ENCODE measurements at regions not wholly inside any gene's neighbourhood (a gene's known extent, or its start where the extent isn't known, plus 50 kb on each side); places are given as distances from the start of the nearest gene placed in this dataset.
"Not testable (repeated sequence)": the region's sequence is repeated elsewhere in the genome, so short reads cannot be mapped to it uniquely, and the experiment has no call there.

DNA sequence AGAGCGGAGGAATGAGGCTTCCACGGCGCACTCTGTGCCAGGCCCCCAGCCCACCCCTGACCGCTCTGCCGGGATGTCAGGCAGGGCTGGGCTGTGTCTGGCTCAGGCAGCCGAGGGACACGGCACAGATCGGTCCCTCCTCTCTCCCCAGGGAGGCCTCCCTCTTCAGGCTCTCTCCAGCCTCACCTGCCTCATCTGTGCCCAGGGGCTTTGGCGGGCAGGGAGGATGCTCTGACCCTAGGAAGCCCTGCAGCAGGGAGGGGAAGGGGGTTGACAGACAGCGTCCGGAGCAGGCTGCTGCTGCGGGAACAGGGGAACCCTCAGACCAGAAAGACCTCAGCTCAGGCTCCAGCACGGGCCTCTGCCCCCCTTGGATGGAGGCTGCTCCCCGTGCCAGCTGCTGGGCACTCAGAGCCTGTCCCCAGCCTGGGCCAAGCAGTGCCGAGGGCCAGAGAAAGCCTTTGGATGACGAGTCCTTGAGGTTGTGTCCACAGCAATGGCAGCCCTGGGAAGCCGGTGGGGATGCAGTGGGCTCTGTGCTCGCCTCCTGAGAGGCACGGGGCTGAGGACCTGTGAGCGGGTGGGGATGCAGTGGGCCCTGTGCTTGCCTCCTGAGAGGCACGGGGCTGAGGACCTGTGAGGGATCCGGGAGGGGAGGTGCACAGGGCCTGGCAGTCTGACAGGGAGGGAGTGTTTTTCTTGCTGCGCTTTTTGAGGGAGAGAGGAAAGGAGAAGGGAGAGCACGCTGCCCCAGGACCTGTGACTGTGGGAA lies 66.9 kb downstream of the FOXL3 start:
- no peak for DNase-seq (ENCODE audit: low spot score)

DNA sequence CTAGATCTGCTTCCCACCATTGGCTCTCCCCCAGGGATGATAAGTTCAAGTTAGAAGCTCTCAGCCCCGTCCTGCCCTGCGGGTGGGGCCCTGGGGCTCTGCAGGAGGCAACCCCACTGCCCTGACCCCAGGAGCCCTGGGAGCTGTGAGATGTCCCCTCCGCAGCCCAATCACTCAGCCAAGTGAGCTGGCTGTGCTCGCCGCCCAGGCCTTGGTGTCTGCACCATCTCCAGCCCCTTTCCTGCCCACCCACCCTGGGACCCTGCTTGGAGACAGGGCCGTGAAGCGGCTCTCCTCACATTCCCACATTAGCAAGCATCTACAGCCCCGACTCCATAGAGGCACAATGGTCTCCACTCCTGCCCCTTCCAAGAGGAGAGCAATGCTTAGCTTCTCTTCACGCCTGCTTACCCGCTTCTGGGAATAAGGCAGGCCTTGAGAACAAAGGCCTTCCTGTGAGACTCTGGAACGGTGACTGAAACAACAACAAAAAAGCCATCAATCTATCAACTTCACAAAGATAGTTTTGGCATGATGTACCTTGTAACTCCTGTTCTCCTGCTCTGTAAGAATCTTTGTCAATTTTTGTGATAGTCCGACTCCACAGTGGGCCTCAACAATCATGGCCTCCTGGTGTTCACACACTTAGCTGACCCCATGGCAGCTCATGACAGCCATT lies 67.7 kb downstream of the FOXL3 start:
- DNase-seq (ENCODE audit: low spot score) = no peak

- DNase-seq (ENCODE audit: low spot score) = no peak
Measured at GRCh38 chr7:358352-358751, 68.4 kb downstream of the FOXL3 start.

DNA sequence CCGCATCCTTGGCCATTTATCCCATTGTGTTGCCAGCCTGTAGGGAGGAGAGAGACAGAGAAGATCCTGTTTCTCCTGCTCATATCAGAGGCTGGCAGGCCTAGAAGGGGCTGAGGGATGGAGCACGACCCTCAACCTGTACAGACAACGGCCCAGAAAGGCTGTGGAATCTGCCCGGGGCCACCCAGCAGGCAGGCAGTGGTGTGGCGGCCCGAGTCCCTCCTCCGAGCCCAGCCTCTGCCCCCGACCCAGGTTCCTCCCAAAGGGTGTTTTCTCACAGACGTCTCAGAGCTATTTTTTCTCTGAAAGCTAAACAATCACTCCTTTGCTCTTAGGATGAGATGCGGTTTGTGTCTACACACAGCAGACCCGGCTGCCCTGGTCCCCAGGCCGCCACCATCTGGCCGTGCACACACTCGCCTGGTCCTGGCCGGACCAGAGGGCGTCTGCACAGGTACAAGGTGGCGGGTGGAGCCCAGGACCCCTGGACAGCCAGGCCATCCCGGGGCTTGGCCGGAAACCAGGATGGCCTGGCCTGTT lies 69.3 kb downstream of the FOXL3 start:
- DNase-seq (ENCODE audit: low spot score) = no peak

- DNase-seq (ENCODE audit: low spot score) = no peak
Measured at GRCh38 chr7:359766-360361, 69.9 kb downstream of the FOXL3 start.

DNA sequence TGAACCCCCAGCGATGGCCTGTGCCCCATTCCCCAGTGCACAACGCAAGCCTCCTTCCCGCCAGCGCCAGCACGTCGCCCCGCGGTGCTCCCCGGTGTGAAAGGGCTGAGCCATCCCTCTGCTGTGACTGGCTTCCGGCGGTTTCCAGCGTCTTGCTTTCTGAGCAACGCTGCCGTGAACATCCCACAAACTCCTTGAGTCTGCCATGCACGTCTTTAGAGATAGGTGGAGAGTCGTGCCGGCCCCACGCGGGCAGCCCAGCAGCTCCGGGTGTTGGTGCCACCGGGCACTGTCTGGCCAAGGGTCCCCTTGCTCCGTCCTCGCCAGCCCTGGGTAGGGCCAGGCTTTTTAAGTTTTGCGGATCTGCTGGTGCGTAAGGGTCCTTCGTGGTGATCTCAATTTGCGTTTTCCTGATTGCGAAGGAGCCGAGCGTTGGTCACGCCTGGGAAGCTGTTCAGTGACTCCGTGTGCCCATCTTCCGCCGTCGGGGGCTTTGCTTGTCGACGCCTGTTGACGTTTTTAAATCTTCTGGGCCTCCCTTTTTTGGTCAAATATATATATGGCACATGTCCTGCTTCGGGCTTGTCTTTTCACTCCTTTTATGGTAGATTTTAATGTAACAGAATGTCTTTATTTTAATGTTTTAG lies 70.6 kb downstream of the FOXL3 start:
- no peak for DNase-seq (ENCODE audit: low spot score)

DNA sequence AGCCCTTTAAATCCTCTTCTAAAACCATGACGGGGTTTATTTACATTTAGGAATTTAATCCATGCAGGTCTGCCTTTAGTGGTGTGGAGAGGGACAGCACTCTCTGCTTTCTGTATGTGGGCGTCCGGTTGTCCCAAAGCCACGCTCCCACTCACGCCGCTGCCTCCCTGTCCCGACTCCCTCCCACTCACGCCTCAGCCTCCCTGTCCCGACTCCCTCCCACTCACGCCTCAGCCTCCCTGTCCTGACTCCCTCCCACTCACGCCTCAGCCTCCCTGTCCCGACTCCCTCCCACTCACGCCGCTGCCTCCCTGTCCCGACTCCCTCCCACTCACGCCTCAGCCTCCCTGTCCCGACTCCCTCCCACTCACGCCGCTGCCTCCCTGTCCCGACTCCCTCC lies 71.2 kb downstream of the FOXL3 start:
- DNase-seq (ENCODE audit: low spot score) = not testable (repeated sequence)

DNA sequence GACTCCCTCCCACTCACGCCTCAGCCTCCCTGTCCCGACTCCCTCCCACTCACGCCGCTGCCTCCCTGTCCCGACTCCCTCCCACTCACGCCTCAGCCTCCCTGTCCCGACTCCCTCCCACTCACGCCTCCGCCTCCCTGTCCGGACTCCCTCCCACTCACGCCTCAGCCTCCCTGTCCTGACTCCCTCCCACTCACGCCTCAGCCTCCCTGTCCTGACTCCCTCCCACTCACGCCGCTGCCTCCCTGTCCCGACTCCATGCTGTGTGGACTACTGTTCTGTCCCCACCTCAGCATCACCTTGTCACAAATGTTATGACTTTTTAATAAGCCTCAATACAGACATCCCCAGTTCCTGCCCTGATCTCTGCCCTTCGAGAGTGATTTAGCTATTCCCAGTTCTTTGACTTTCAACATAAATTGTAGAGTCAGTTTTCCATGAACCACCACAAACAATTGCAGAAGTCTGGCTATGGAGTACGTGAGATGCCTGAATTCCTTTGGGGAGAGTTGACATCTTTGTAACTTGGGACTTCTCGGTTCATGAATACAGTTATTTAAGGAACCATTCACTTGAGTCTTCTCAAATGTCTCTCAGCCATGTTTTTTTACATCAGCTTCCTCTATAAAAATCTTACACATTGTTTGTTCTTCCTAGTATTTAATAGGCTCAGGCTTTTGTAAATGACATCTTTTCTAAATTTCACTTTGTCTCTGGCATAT lies 71.9 kb downstream of the FOXL3 start:
- no peak for DNase-seq (ENCODE audit: low spot score)

GRCh38 chr7:362402-363096 lies 72.6 kb downstream of the FOXL3 start:
- DNase-seq (ENCODE audit: low spot score) = no peak

DNA sequence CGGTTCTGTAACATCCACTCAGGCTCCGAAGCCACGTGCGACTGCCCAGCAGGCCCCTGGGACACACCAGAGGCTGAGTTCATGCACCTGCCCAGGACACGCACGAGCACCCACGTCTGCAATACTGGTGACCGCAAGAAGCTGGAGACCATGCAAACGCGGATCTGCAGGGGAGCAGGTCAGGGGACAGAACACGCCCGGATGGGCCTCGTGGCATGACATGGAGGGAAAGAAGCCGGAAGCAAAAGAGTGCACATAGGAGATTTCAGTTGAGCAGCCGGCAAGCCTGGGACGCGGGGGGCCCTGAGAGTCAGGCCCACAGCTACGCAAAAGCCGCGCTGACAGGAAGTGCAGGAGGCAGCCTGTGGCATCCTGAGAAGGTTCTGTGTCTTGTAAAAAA lies 73.7 kb downstream of the FOXL3 start:
- no peak for DNase-seq (ENCODE audit: low spot score)

DNA sequence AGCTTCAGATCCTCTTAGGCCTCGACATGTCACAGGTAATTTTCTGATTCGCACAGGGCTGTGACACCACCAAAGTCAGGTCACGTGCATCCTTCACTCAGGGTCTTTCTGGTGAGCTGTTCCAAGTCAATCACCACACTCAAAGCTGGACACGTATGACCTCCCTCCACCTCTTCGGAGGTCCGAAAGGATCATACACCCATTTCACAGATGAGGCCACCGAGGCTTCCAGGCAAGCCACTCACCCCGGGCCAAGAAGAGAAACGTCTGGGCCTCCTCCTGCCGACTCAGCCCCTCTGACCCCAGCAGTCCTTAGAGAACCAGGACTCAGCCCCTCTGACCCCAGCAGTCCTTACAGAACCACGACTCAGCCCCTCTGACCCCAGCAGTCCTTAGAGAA lies 74.6 kb downstream of the FOXL3 start:
- DNase-seq (ENCODE audit: low spot score) = no peak

GRCh38 chr7:365593-365992 lies 75.6 kb downstream of the FOXL3 start:
- no peak for DNase-seq (ENCODE audit: low spot score)

- DNase-seq (ENCODE audit: low spot score) = no peak
Measured at GRCh38 chr7:366161-366803, 76.3 kb downstream of the FOXL3 start.

GRCh38 chr7:367351-367901 lies 77.5 kb downstream of the FOXL3 start:
- DNase-seq (ENCODE audit: low spot score) = no peak

DNA sequence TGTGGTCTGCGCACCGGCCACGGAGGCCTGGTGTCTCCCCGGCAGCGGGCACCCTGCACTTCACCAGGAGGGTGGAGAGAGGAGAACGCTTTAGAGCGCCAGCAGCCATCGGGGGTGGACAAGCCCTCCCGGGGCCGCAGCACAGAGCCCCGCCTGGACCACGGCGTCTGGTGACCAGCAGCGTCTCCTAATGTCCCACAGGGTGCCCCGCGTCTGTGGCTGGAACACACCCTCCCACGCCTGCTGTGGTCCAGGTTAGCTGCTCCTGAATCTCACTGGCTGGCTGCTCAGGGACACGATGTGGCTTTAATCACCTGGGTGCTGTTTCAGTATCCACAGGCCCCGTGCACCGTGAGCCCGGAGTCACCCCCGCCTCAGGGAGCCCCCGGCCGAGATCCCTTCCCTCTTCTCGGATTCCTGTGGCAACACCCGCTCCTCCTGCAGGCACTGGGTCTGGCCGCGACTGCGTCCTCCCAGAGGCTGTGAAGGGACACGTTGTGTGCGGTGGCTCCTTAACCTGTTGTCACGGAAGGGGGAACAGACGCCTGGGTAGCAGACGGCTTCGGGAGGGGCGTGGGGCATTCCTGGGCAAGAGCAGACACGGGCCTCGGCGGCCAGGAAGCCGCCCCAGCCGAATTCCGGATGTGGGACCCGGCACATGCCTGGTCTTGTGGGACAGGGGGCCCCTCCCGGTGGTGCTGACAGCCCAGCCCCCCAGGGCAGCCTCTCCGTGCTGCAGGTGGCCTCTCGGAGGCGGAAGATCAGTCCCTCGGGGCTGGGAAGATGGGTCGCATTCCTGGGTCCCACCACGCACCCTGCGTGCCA lies 78.9 kb downstream of the FOXL3 start:
- no peak for DNase-seq (ENCODE audit: low spot score)

GRCh38 chr7:369476-370258 lies 79.7 kb downstream of the FOXL3 start:
- no peak for DNase-seq (ENCODE audit: low spot score)

GRCh38 chr7:370259-370625 lies 80.3 kb downstream of the FOXL3 start:
- no peak for DNase-seq (ENCODE audit: low spot score)

- no peak for DNase-seq (ENCODE audit: low spot score)
Measured at GRCh38 chr7:370775-371118, 80.8 kb downstream of the FOXL3 start.

All from HuH-7.5 (cell line).